ENCODE measurements at regions not wholly inside any gene's neighbourhood (a gene's known extent, or its start where the extent isn't known, plus 50 kb on each side); places are given as distances from the start of the nearest gene placed in this dataset.

DNA sequence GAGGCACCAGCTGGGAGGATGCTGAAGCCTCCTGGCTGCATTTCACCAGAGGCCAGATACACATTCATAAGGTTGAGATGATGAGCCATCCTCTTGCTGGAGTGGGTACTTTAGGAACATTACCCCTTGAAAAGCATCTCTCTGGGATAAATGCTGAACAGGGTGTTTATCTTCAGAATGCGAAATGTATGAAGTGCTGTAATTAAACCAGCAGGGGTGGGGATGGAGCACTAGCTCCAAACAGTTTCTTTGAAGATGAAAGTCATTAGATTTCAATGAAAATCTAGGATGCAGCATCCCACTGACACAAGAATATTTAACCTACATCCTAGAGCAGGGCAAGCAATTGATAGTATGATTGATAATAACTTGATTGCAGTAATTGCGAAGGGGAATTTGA is 158.1 kb downstream of the CYLD start:
- no peak overlapping the region for H3K27ac ChIP-seq
- TF ChIP-seq, protein P1, sequence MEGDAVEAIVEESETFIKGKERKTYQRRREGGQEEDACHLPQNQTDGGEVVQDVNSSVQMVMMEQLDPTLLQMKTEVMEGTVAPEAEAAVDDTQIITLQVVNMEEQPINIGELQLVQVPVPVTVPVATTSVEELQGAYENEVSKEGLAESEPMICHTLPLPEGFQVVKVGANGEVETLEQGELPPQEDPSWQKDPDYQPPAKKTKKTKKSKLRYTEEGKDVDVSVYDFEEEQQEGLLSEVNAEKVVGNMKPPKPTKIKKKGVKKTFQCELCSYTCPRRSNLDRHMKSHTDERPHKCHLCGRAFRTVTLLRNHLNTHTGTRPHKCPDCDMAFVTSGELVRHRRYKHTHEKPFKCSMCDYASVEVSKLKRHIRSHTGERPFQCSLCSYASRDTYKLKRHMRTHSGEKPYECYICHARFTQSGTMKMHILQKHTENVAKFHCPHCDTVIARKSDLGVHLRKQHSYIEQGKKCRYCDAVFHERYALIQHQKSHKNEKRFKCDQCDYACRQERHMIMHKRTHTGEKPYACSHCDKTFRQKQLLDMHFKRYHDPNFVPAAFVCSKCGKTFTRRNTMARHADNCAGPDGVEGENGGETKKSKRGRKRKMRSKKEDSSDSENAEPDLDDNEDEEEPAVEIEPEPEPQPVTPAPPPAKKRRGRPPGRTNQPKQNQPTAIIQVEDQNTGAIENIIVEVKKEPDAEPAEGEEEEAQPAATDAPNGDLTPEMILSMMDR (conservative IDR thresholded peaks at IDR 0.05) = no peak

GRCh38 chr16:50889746-50890145 is 147.9 kb downstream of the CYLD start:
- H3K27ac ChIP-seq = no peak overlapping the region
- TF ChIP-seq, protein P1 (conservative IDR thresholded peaks at IDR 0.05) = no peak

GRCh38 chr16:50889276-50889675 is 147.4 kb downstream of the CYLD start:
- TF ChIP-seq, protein P1 (conservative IDR thresholded peaks at IDR 0.05) = no peak
- no peak overlapping the region for H3K27ac ChIP-seq

DNA sequence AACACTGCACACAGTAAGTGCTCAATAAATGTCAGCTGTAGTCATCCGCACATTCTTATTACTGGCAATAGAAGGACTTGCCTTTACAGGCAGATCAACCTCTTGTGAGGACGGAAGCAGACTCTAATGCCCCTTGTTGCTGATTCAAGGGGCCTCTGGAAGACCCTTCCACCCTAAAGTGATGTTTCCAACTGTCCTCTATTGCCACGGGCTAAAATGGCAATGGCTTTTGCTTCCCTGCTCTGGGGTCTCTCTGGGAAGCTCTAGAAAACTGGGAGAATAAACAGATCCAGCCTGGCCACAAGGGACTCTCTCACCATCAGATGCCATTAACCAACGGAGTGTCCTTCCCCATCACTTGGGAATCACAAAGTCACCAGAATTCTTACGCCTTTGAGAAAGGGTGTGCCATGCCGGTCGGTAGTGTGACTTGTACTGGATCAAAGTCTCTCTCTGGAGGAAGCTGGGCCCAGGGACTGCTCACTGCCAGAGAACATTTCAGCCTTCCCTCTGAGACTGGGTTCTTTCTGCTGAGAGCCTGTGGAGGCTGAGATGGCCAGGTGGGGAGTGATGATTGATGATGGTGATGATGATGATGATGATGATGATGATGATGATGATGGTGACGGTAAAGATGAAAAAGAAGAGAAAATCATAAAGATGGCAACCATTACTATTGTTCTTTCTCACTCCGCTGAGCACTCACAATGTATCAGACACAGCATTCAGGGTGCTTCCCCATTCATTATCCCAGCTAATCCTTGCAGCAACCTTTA is 146.8 kb downstream of the CYLD start:
- TF ChIP-seq, protein P1 (conservative IDR thresholded peaks at IDR 0.05) = no peak
- no peak overlapping the region for H3K27ac ChIP-seq

DNA sequence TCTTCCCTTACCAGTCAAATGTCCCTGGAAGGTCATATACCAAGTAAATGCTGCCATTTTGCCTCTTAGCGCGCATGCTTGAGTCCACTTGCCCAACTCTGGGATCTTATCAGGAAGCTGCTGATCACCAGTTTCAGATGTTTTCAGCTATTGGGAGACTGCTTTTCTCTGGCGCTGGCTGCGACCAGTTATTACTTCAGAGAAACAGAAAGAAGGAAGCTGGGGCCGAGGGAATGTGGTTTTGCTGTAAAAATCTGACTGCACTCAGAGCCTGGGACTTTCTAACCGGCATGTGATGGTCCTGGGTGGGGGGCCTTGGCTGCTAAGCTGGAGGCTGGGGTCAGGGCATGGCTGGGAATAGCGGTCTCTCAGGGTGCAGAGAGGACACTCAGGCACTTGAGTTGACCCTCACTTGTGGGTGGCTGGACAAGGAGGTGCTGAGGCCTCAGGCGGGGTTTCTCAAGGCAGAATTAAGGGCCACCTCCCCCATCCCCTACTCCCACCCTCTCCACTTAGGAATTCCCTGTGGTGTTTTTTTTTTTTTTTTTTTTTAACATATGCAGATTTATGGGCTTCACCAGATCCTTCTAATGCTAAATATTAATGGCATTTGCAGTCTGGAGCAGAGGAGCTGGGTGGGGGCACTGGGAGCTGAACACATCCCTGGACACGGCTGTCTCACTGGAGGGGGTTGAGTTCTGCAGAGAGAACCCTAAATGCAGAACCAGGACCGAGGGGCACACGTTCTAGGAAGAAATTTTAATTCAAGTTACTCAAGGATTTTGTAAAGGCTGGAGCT is 145.8 kb downstream of the CYLD start:
- TF ChIP-seq, protein P1 (conservative IDR thresholded peaks at IDR 0.05) = no peak
- no peak overlapping the region for H3K27ac ChIP-seq

DNA sequence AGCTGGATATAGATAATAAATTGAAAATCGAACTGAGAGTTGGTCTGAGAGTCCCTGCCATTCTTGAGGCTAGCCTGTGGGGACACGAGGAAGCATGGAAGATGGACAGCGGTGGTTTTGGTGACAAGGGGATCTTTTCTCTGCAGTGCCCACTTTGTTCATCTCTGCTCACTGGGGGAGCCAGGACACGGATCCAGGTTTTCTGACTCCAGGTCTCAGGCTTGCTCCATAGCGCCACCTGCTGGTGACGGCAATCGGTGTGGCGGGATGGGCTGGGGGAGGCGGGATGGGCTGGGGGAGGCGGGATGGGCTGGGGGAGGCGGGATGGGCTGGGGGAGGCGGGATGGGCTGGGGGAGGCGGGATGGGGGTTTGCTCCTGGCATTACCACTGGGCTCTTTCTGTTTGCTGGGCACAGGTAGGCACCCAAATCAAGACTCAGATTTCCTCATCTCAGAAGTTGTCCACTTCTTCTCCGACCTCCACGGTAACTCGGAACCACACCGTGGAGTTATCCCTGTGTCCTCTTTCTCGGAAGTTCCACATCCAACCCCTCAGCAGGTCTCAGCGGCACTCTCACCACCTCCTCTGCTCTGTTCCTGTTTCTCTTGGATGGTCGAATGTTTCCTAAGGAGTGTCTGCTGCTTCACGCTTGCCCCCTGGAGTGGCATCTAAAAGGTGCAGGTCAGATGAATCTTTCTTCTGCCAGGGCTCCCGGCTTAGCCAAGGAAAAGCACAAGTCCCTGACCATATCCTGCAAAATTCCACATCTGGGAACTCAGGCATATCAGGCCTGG is 142.4 kb downstream of the CYLD start:
- H3K27ac ChIP-seq = no peak overlapping the region
- TF ChIP-seq, protein P1 (conservative IDR thresholded peaks at IDR 0.05) = no peak

GRCh38 chr16:50881956-50882355 is 140.1 kb downstream of the CYLD start:
- no peak overlapping the region for H3K27ac ChIP-seq
- TF ChIP-seq, protein P1 (conservative IDR thresholded peaks at IDR 0.05) = no peak
